Natural killer cell (primary cell): ENCODE measurements at regions not wholly inside any gene's neighbourhood (a gene's known extent, or its start where the extent isn't known, plus 50 kb on each side); places are given as distances from the start of the nearest gene placed in this dataset.

Experiments
- ATAC-seq, 3 donors: fragments of 150-1000 bp in 2 of 3; fragments of 200-7000 bp in 1 of 3; cut with Tn5 transposase; 1 replicate in 1 of 3; 2 replicates in 2 of 3; pipeline ENCODE4 v1.10.0; 2021; ENCODE audit warnings: mild to moderate bottlenecking in 2 of 3, moderate library complexity in 2 of 3
- DNase-seq, 2 donors: peaks; one replicate each; pipeline versions ENCODE4 v3.0.0 to v3.0.0-alpha.2; 2013 to 2021; ENCODE audit warnings: mixed read lengths in 1 of 2
- H3K27ac ChIP-seq: one replicate; pipeline ENCODE4 v1.5.1; 2013; ENCODE audit warnings: mild to moderate bottlenecking, low read length
- H3K27me3 ChIP-seq: one replicate; pipeline ENCODE4 v1.6.1; 2013; ENCODE audit warnings: low read length; ENCODE audit not compliant: control insufficient read depth, insufficient read depth
- H3K36me3 ChIP-seq: one replicate; pipeline ENCODE4 v1.6.1; 2013; ENCODE audit warnings: low read length; ENCODE audit not compliant: control insufficient read depth, insufficient read depth
- H3K4me1 ChIP-seq: one replicate; pipeline ENCODE4 v1.6.1; 2013; ENCODE audit warnings: low read length; ENCODE audit not compliant: control insufficient read depth, insufficient read depth
- H3K4me3 ChIP-seq: one replicate; pipeline ENCODE4 v1.5.1; 2013; ENCODE audit warnings: low read length
- H3K9me3 ChIP-seq: one replicate; pipeline ENCODE4 v1.6.1; 2013; ENCODE audit warnings: low read length; ENCODE audit not compliant: control insufficient read depth, insufficient read depth
- H3K27ac Mint-ChIP-seq, 2 donors: one replicate each; pipeline ENCODE4 v1.8.0; 2022; ENCODE audit warnings: mild to moderate bottlenecking in 2 of 2, mixed read lengths in 2 of 2, moderate library complexity in 1 of 2
- H3K27me3 Mint-ChIP-seq, 2 donors: one replicate each; pipeline ENCODE4 v1.8.0; 2022; ENCODE audit warnings: low read depth in 2 of 2, mixed read lengths in 2 of 2
- H3K36me3 Mint-ChIP-seq: one replicate; pipeline ENCODE4 v1.8.0; 2022; ENCODE audit warnings: mixed read lengths
- H3K4me1 Mint-ChIP-seq, 2 donors: one replicate each; pipeline ENCODE4 v1.8.0; 2022; ENCODE audit warnings: mixed read lengths in 2 of 2
- H3K4me3 Mint-ChIP-seq: one replicate; pipeline ENCODE4 v1.8.0; 2022; ENCODE audit warnings: mild to moderate bottlenecking, moderate library complexity, mixed read lengths
- H3K9me3 Mint-ChIP-seq, 2 donors: one replicate each; pipeline ENCODE4 v1.8.0; 2022; ENCODE audit warnings: mixed read lengths in 2 of 2
- WGBS: methylation state at CpG from one replicate; pipeline ENCODE4 v1.1.7; 2013; ENCODE audit warnings: missing lambda C conversion rate; ENCODE audit not compliant: insufficient coverage; 5-methylcytosine and 5-hydroxymethylcytosine counted together
- intact Hi-C: fragments of 100-400 bp; cut with micrococcal nuclease; formaldehyde crosslinking; loops from one replicate; pipeline ENCODE4 v1.14.2; 2022
- TF ChIP-seq, protein P1 (sequence below): fragments of 200-600 bp; IDR thresholded peaks from one replicate; pipeline ENCODE4 v1.8.0; 2022; ENCODE audit warnings: antibody characterized with exemption

DNA sequence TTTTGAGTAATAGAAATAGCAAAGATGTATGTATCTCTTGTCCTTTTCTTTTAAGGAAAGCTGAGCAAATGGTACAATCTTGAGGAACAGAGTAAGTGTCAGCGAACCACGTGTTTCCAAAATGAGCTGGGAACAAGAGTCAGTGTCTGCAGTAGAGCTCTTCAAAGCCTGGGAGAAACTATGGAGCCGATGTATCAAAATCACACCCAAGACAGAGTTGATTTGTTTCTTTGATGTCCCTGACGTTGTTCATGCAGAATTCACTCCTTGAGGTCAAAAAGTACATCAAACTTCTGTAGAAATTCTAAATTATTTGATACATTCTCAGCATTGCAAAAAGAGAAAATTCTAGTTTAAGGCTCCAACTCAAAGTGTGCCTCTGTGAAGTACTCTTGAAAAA lies 216.5 kb downstream of the SKIDA1 start:
- ATAC-seq (no peak), DNase-seq (no peak)
- TF ChIP-seq, protein P1, sequence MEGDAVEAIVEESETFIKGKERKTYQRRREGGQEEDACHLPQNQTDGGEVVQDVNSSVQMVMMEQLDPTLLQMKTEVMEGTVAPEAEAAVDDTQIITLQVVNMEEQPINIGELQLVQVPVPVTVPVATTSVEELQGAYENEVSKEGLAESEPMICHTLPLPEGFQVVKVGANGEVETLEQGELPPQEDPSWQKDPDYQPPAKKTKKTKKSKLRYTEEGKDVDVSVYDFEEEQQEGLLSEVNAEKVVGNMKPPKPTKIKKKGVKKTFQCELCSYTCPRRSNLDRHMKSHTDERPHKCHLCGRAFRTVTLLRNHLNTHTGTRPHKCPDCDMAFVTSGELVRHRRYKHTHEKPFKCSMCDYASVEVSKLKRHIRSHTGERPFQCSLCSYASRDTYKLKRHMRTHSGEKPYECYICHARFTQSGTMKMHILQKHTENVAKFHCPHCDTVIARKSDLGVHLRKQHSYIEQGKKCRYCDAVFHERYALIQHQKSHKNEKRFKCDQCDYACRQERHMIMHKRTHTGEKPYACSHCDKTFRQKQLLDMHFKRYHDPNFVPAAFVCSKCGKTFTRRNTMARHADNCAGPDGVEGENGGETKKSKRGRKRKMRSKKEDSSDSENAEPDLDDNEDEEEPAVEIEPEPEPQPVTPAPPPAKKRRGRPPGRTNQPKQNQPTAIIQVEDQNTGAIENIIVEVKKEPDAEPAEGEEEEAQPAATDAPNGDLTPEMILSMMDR, result no peak
- no peaks in the 10 kb centered on the region for H3K27me3 Mint-ChIP-seq
- Histone ChIP-seq H3K36me3 (no peaks in the 10 kb centered on the region), H3K27me3 (no peaks in the 10 kb centered on the region), H3K4me3 (no peak overlapping the region), H3K9me3 (no peaks in the 10 kb centered on the region), H3K4me1 (no peaks in the 10 kb centered on the region), H3K27ac (no peak overlapping the region)
- intact Hi-C loops, result no loop called here
- H3K4me3 Mint-ChIP-seq, result no peak overlapping the region
- no peak overlapping the region for H3K27ac Mint-ChIP-seq
- no peaks in the 10 kb centered on the region for H3K4me1 Mint-ChIP-seq
- H3K36me3 Mint-ChIP-seq, result no peaks in the 10 kb centered on the region
- WGBS, result 78% methylated on average over 4 of the region's 4 CpGs
- H3K9me3 Mint-ChIP-seq, result no peaks in the 10 kb centered on the region

DNA sequence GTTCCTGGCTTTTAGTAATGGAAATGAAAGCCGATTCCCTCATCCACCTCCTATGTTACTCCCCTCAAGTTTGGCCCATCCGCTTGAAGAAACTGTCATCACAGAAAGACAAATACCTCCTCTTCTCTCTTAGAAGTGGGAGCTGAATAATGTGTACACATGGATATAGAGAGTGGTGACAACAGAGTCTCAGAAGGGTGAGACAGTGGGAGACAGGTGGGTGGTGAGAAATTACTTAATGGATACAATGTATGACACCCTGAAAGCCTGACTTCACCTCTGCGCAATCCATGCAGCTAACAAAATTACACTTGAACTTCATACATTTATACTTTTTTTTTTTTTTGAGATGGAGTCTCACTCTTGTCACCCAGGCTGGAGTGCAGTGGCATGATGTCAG lies 217.5 kb downstream of the SKIDA1 start:
- Mint-ChIP-seq H3K36me3 (no peaks in the 10 kb centered on the region), H3K4me3 (no peak overlapping the region), H3K4me1 (no peaks in the 10 kb centered on the region), H3K9me3 (no peaks in the 10 kb centered on the region), H3K27ac (no peak overlapping the region), H3K27me3 (no peaks in the 10 kb centered on the region)
- 100% methylated on average over 1 of the region's 3 CpGs for WGBS
- H3K4me1 ChIP-seq, result no peaks in the 10 kb centered on the region
- ATAC-seq (no peak), DNase-seq (no peak)
- intact Hi-C loops, result no loop called here
- TF ChIP-seq, protein P1, result no peak
- no peaks in the 10 kb centered on the region for H3K36me3 ChIP-seq
- no peaks in the 10 kb centered on the region for H3K27me3 ChIP-seq
- no peaks in the 10 kb centered on the region for H3K9me3 ChIP-seq
- H3K4me3 ChIP-seq, result no peak overlapping the region
- H3K27ac ChIP-seq, result no peak overlapping the region

DNA sequence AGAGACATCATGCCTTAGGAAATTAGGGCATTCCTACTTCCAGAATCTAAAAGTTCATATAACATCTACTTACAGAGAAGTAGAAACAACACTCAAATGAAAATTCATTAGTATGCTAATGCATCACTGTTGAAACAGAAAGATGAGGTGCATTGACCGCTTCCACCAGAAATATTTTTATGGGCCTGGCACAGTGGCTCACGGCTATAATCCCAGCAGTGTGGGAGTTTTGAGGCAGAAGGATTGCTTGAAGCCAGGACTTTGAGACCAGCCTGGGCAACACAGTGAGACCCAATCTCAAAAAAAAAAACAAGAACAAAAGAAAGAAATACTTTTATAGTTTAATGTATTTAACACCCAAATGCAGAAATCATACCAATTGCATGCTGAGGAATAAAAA lies 220.9 kb downstream of the SKIDA1 start:
- H3K4me1 Mint-ChIP-seq, result no peaks in the 10 kb centered on the region
- TF ChIP-seq, protein P1, result no peak
- 100% methylated on average over 2 of the region's 2 CpGs for WGBS
- Histone ChIP-seq H3K36me3 (no peaks in the 10 kb centered on the region), H3K27me3 (no peaks in the 10 kb centered on the region), H3K27ac (no peak overlapping the region), H3K4me3 (no peak overlapping the region), H3K4me1 (no peaks in the 10 kb centered on the region), H3K9me3 (no peaks in the 10 kb centered on the region)
- H3K27ac Mint-ChIP-seq, result no peak overlapping the region
- H3K36me3 Mint-ChIP-seq, result no peaks in the 10 kb centered on the region
- no peaks in the 10 kb centered on the region for H3K27me3 Mint-ChIP-seq
- no peak for ATAC-seq
- DNase-seq, result no peak
- H3K9me3 Mint-ChIP-seq, result no peaks in the 10 kb centered on the region
- intact Hi-C loops, result no loop called here
- H3K4me3 Mint-ChIP-seq, result no peak overlapping the region

DNA sequence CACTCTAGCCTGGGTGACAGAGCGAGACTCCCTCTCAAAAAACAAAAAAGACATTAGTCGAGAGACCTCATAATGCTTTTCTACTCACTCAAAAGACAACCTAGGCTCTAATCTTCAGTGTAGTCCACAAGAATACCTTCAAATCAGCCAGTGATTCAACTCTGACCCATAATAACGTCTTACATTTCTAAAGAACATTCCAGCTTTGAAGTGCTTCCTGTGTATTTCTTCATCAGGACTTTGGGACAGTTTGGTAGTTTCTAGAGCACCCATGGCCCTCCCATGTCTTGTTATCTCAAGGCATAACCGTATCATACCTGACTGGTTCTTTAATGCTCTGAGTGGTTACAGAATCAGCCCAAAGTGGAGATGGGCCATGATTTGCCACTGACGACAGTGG lies 221.3 kb downstream of the SKIDA1 start:
- ATAC-seq (no peak), DNase-seq (no peak)
- Mint-ChIP-seq H3K4me3 (no peak overlapping the region), H3K36me3 (no peaks in the 10 kb centered on the region), H3K27ac (no peak overlapping the region), H3K4me1 (no peaks in the 10 kb centered on the region), H3K27me3 (no peaks in the 10 kb centered on the region), H3K9me3 (no peaks in the 10 kb centered on the region)
- WGBS, result 88% methylated on average over 5 of the region's 5 CpGs
- Histone ChIP-seq H3K27me3 (no peaks in the 10 kb centered on the region), H3K27ac (no peak overlapping the region), H3K36me3 (no peaks in the 10 kb centered on the region), H3K4me1 (no peaks in the 10 kb centered on the region), H3K9me3 (no peaks in the 10 kb centered on the region), H3K4me3 (no peak overlapping the region)
- TF ChIP-seq, protein P1, result no peak
- intact Hi-C loops, result no loop called here
